GM19023 (cell line): ENCODE measurements at regions not wholly inside any gene's neighbourhood (a gene's known extent, or its start where the extent isn't known, plus 50 kb on each side); places are given as distances from the start of the nearest gene placed in this dataset.

Experiments
- ATAC-seq: cut with Tn5 transposase; IDR thresholded peaks from one replicate; pipeline ENCODE4 v1.9.1; 2021; ENCODE audit warnings: mild to moderate bottlenecking, moderate library complexity; ENCODE audit not compliant: unreplicated experiment

GRCh38 chr5:152337484-152337883 is 67.6 kb downstream of the NMUR2 start:
- ATAC-seq, result no peak

GRCh38 chr5:152335461-152335860 is 69.6 kb downstream of the NMUR2 start:
- no peak for ATAC-seq

DNA sequence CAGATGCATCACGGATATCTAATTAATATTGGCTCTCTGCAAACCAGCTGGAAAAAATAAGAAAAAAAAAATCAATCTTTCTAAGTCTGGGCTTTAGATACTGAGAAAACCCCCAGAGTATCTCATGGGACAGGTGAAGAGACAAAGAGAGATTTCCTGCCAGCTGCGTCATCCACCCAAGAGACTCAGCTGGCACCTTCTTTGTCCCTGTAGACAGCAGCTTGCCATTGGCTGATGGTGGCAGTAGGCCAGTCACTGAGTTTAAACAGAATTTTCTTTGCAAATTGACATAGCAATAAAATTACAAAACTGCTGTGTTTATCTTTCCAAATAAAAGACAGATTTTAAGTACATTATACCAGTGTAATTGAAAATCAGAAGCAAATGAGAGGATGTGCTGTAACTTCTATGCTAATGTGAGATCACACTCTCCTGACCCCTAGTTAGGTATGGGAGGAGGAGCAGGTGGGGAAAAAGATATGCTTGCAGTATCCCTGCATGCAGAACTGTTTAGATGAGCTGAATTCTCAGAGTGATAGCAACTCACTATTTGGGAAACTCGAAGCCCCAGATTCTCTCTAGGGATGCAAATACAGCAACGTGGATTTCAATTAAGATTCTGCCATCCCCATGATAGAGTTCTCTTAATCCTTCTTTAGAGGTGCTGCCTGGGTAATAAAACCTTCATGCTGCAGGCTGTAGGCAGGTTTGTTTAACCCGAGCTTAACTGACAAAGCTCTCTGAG is 72.2 kb downstream of the NMUR2 start:
- ATAC-seq, result no peak

- no peak for ATAC-seq
Measured at GRCh38 chr5:152331718-152332117, 73.4 kb downstream of the NMUR2 start.

DNA sequence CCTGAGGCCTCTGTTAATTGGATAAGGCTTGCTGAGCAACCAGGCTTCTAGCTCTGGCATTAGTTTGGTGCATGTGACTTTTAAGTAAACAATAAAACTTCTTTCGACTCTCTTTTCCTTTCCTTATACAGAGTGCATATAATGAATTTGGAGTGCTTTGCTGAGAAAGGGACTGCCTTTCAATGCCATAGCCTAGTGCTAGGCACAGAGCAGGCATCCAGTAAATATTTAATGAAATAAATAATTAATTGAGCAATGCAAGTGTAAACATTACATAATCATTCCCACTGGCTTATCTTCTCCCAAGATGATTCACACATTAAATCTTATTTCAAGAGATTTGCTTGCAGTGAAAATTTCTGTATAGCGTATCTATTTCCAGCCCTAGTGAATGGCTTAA is 74.1 kb downstream of the NMUR2 start:
- no peak for ATAC-seq

GRCh38 chr5:152329761-152330283 is 75.3 kb downstream of the NMUR2 start:
- ATAC-seq, result no peak

- ATAC-seq, result no peak
Measured at GRCh38 chr5:152329207-152329606, 75.9 kb downstream of the NMUR2 start.

GRCh38 chr5:152315942-152316341 is 89.1 kb downstream of the NMUR2 start:
- no peak for ATAC-seq

DNA sequence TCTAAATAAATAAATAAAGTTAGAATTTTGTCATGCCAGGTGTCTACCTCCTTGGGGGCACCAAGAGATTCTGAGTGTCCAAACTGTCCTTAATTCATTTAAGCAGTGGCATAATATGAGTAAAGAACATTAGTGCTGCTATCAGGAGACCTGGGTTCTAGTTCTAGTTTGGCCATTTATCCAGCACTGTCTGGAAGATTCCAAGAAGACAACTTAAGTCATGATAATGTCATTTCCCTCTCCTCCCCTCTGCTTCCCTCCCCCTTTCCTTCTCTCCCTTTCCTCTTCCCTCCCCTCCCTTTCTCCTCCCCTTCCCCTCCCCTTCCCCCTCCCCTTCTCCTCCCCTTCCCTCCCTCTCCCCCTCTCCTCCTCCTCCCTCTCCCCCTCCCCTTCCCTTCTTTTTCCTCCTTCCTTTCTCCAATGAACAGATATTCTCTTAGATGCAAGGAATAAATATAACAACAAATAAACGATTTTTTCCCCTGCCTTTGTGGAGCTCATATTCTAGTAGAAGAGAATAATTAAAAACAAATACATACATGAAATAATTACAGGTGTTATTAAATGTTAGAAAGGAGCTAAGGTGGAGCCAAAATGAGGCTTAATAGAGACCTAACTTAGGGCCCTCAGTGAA is 90.8 kb downstream of the NMUR2 start:
- no peak for ATAC-seq

GRCh38 chr5:152309926-152310450 is 95.1 kb downstream of the NMUR2 start:
- no peak for ATAC-seq

- no peak for ATAC-seq
Measured at GRCh38 chr5:152306386-152306785, 98.7 kb downstream of the NMUR2 start.

DNA sequence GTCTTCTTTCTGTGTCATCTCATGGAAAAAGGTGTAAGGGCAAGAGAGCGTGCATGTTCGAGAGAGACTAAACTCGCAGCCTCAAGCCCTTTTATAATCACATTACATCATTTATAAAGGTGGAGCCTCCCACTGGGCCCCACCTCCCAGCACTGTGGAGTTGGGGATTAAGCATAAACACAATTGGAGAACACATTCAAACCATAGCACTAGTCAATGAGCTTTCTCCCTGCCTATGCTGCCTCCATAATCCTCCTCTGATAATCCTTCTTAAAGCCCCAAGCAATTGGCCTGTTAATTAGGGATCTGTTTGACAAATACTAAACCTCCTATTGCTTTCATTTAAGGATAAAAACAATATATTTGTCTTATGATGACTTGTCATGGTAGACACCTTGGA is 99.6 kb downstream of the NMUR2 start:
- ATAC-seq, result no peak

GRCh38 chr5:152303841-152304240 is 101.2 kb downstream of the NMUR2 start:
- no peak for ATAC-seq

DNA sequence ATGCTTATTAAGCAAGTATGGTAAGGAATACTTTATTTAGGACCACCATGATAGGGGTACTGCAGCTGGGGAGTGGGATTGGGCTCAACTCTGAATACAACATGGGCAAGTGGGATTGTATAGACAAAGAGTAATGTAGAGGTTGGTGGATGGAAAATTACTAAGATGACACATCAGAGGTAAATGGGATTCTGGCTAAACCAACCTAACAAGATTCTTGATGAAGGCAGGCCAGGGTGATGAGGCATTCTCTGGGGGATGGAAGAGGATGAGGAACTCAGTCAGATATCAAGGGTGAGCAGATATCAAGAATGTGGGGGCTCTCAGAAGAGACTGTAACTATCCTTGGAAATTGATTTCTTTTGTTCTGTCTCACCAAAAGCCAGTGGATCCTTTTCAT is 107.2 kb downstream of the NMUR2 start:
- ATAC-seq, result no peak

DNA sequence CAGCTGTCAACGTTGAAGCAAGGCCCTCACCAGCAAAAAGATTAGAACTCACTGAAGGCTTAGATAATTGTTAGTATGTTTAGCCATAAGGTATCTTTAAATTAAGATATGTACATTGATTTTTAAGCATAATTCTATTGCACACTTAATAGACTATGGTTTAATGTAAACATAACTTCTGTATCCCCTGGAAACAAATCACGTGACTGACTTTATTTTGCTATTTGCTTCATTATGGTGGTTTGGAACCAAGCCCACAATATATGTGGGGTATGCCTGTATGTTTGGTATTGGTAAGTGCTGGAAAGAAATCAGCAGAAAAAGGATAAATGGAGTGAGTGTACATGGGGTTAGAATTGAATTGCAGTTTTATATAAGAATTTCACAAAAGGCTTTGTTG is 111.9 kb downstream of the NMUR2 start:
- no peak for ATAC-seq

DNA sequence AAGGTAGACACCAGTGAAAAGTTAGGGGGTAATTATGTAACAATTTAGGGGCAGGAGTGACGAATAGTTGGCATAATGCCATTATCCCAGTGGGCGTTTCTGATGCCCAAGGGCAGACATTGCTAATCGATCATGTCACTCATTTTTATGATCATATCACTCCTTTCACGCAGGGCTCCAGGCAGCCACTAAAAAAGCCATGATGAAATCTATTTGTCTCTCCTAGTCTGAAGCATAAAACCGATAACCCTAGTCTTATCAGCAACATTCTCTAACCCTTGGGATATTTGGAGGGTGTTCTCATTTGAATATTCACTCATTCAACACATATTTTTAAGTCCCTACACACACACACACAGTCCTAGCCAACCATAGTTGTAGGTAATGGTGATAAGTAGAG is 114.9 kb downstream of the NMUR2 start:
- ATAC-seq, result no peak

DNA sequence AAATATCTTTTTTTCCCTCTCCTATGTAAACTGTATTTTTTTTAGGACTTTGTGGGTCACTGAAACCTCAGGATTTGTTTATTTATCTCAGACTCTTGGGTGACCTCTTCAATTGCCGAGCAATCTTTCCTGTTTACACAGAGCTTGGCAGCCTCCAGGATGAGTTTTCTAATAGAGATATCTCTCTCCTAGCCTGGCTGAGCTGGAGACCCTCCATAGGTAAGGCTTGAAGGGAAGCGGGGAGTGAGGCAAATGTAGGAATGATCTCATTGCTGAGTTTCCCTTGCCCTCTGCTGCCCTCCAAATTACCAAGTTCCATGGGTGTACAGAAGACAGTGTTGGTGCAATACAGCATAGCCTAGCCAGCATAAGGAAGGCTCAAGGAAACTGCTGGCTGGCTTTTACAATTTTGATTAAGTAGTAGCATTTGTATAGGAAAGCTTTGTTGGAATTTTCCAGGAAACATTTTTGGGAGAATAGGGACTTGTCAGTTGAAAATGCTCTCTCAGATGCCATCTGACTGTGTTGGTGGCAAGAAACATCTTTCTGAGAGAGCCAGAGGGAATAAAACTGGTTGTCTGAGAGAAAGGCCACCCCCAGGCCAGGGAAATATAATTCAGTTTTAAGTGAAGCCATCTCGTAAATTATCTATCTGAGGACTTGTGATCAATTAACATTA is 116.0 kb downstream of the NMUR2 start:
- ATAC-seq, result no peak

GRCh38 chr5:152288499-152288898 is 116.6 kb downstream of the NMUR2 start:
- ATAC-seq, result no peak

GRCh38 chr5:152285764-152286163 is 119.3 kb downstream of the NMUR2 start:
- no peak for ATAC-seq

DNA sequence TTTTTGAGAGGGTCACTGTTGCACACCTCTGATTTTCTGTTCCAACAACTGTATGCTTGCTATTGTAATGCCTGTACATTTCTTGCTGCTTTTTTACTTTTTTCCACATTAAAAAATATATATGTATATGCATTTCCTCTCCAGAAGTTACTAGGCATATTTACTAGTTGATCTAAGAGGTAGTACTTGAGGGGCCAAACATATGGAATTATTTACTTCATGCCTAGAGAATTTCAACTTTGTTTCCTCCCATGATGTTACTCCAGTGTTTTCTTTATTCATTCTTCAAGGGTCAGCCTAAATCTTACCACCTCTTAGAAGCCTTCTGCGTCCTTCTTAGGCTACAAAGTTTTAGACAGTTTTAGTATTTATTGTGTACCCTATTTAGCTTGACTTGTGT is 122.7 kb downstream of the NMUR2 start:
- no peak for ATAC-seq

- no peak for ATAC-seq
Measured at GRCh38 chr5:152277936-152278335, 127.1 kb downstream of the NMUR2 start.

DNA sequence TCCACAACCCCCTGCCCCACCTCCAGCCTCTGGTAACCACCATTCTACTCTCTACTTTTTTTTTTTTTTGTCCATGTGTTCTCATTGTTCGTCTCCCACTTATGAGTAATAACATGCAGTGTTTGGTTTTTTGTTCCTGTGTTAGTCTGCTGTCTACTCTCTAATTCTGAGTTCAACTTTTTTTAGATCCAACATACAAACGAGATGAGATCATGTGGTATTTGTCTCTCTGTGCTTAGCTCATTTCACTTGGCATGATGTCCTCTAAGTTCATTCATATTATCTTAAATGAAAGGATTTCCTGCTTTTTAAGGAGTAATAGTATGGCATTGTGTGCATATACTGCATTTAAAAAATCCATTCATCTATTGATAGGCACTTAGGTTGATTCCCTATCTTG is 130.9 kb downstream of the NMUR2 start:
- no peak for ATAC-seq
